ENCODE measurements at regions not wholly inside any gene's neighbourhood (a gene's known extent, or its start where the extent isn't known, plus 50 kb on each side); places are given as distances from the start of the nearest gene placed in this dataset.
"Not testable (repeated sequence)": the region's sequence is repeated elsewhere in the genome, so short reads cannot be mapped to it uniquely, and the experiment has no call there.

- no peak overlapping the region for H3K27ac Mint-ChIP-seq (ENCODE audit: unreplicated experiment)
- no peak for DNase-seq (ENCODE audit: low read depth, low spot score)
- H3K9me3 Mint-ChIP-seq = peaks cover 11% of the 10 kb centered on the region
- H3K4me3 Mint-ChIP-seq = no peak overlapping the region
- TF ChIP-seq CTCF (conservative IDR thresholded peaks at IDR 0.05) = no peak
- peaks cover 3% of the 10 kb centered on the region for H3K36me3 Mint-ChIP-seq (ENCODE audit: low read depth)
- no peaks in the 10 kb centered on the region for H3K27me3 Mint-ChIP-seq (ENCODE audit: low read depth)
- H3K4me1 Mint-ChIP-seq = no peaks in the 10 kb centered on the region
Observed at GRCh38 chr10:38209332-38209731, 115.2 kb downstream of the ZNF37A start.

GRCh38 chr10:38209748-38210147, 115.6 kb downstream of the ZNF37A start:
- H3K9me3 Mint-ChIP-seq = peaks cover 12% of the 10 kb centered on the region
- H3K4me3 Mint-ChIP-seq; DNase-seq (ENCODE audit: low read depth, low spot score); H3K27ac Mint-ChIP-seq (ENCODE audit: unreplicated experiment); H3K36me3 Mint-ChIP-seq (ENCODE audit: low read depth); H3K4me1 Mint-ChIP-seq; H3K27me3 Mint-ChIP-seq (ENCODE audit: low read depth): not testable (repeated sequence)

- Mint-ChIP-seq H3K27ac (ENCODE audit: unreplicated experiment) (no peak overlapping the region), H3K9me3 (peaks cover 6% of the 10 kb centered on the region), H3K4me3 (no peak overlapping the region), H3K27me3 (ENCODE audit: low read depth) (no peaks in the 10 kb centered on the region), H3K4me1 (no peaks in the 10 kb centered on the region), H3K36me3 (ENCODE audit: low read depth) (no peaks in the 10 kb centered on the region)
- no peak for DNase-seq (ENCODE audit: low read depth, low spot score)
- TF ChIP-seq CTCF (conservative IDR thresholded peaks at IDR 0.05) = no peak
Observed at GRCh38 chr10:38212460-38212859, 118.3 kb downstream of the ZNF37A start.

GRCh38 chr10:38226385-38226784, 132.2 kb downstream of the ZNF37A start:
- no peak for TF ChIP-seq CTCF (conservative IDR thresholded peaks at IDR 0.05)
- Mint-ChIP-seq H3K9me3 (peaks cover 23% of the 10 kb centered on the region), H3K4me3 (no peak overlapping the region), H3K4me1 (no peaks in the 10 kb centered on the region), H3K27me3 (ENCODE audit: low read depth) (no peaks in the 10 kb centered on the region), H3K27ac (ENCODE audit: unreplicated experiment) (no peak overlapping the region), H3K36me3 (ENCODE audit: low read depth) (peaks cover 3% of the 10 kb centered on the region)
- DNase-seq (ENCODE audit: low read depth, low spot score) = no peak

GRCh38 chr10:38228394-38228793, 134.3 kb downstream of the ZNF37A start:
- Mint-ChIP-seq H3K27me3 (ENCODE audit: low read depth) (no peaks in the 10 kb centered on the region), H3K27ac (ENCODE audit: unreplicated experiment) (no peak overlapping the region), H3K4me1 (no peaks in the 10 kb centered on the region), H3K36me3 (ENCODE audit: low read depth) (no peaks in the 10 kb centered on the region), H3K4me3 (no peak overlapping the region), H3K9me3 (peaks cover 12% of the 10 kb centered on the region)
- no peak for TF ChIP-seq CTCF (conservative IDR thresholded peaks at IDR 0.05)
- no peak for DNase-seq (ENCODE audit: low read depth, low spot score)

GRCh38 chr10:38238479-38238878, 144.3 kb downstream of the ZNF37A start:
- not testable (repeated sequence) for H3K4me1 Mint-ChIP-seq; H3K27ac Mint-ChIP-seq (ENCODE audit: unreplicated experiment); H3K9me3 Mint-ChIP-seq; H3K4me3 Mint-ChIP-seq; H3K27me3 Mint-ChIP-seq (ENCODE audit: low read depth); DNase-seq (ENCODE audit: low read depth, low spot score); H3K36me3 Mint-ChIP-seq (ENCODE audit: low read depth)

- H3K27me3 Mint-ChIP-seq (ENCODE audit: low read depth); H3K27ac Mint-ChIP-seq (ENCODE audit: unreplicated experiment); H3K9me3 Mint-ChIP-seq; H3K4me1 Mint-ChIP-seq; DNase-seq (ENCODE audit: low read depth, low spot score); H3K4me3 Mint-ChIP-seq; H3K36me3 Mint-ChIP-seq (ENCODE audit: low read depth): not testable (repeated sequence)
Observed at GRCh38 chr10:38242061-38242649, 148.0 kb downstream of the ZNF37A start.

GRCh38 chr10:38248113-38248512, 154.0 kb downstream of the ZNF37A start:
- H3K36me3 Mint-ChIP-seq (ENCODE audit: low read depth); DNase-seq (ENCODE audit: low read depth, low spot score); H3K4me3 Mint-ChIP-seq; H3K27ac Mint-ChIP-seq (ENCODE audit: unreplicated experiment); H3K4me1 Mint-ChIP-seq; H3K27me3 Mint-ChIP-seq (ENCODE audit: low read depth): not testable (repeated sequence)
- peaks cover 14% of the 10 kb centered on the region for H3K9me3 Mint-ChIP-seq

- not testable (repeated sequence) for H3K4me3 Mint-ChIP-seq; H3K27me3 Mint-ChIP-seq (ENCODE audit: low read depth); H3K4me1 Mint-ChIP-seq; DNase-seq (ENCODE audit: low read depth, low spot score); H3K36me3 Mint-ChIP-seq (ENCODE audit: low read depth); H3K27ac Mint-ChIP-seq (ENCODE audit: unreplicated experiment)
- peaks cover 28% of the 10 kb centered on the region for H3K9me3 Mint-ChIP-seq
Observed at GRCh38 chr10:38252551-38252950, 158.4 kb downstream of the ZNF37A start.

GRCh38 chr10:38267555-38267954, 173.4 kb downstream of the ZNF37A start:
- H3K4me3 Mint-ChIP-seq; DNase-seq (ENCODE audit: low read depth, low spot score); H3K4me1 Mint-ChIP-seq; H3K27ac Mint-ChIP-seq (ENCODE audit: unreplicated experiment); H3K27me3 Mint-ChIP-seq (ENCODE audit: low read depth); H3K36me3 Mint-ChIP-seq (ENCODE audit: low read depth): not testable (repeated sequence)
- peaks cover 13% of the 10 kb centered on the region for H3K9me3 Mint-ChIP-seq

Data from neural crest cell (in vitro differentiated cells).